Hepatocyte (in vitro differentiated cells): ENCODE measurements at regions not wholly inside any gene's neighbourhood (a gene's known extent, or its start where the extent isn't known, plus 50 kb on each side); places are given as distances from the start of the nearest gene placed in this dataset.
A peak's percentile ranks its signal among the peaks of the same experiment; 100 is the strongest.
"Not testable (repeated sequence)": the region's sequence is repeated elsewhere in the genome, so short reads cannot be mapped to it uniquely, and the experiment has no call there.

Source experiments
- DNase-seq: peaks from one replicate; pipeline ENCODE4 v3.0.0-alpha.2; 2016; ENCODE audit warnings: low spot score
- H2AFZ ChIP-seq: fragments of 200-600 bp; sonication (generic); 2 replicates; pipeline ENCODE4 v1.6.0; 2016; ENCODE audit warnings: antibody characterized with exemption, mild to moderate bottlenecking
- H3K27ac ChIP-seq: fragments of 200-600 bp; sonication (generic); 2 replicates; pipeline ENCODE4 v1.5.1; 2016; ENCODE audit warnings: mild to moderate bottlenecking
- H3K27me3 ChIP-seq: fragments of 200-600 bp; sonication (generic); 2 replicates; pipeline ENCODE4 v1.6.1; 2016
- H3K36me3 ChIP-seq: fragments of 200-600 bp; sonication (generic); replicated peaks from 2 replicates; pipeline ENCODE4 v1.5.1; 2016; ENCODE audit warnings: low read depth; ENCODE audit not compliant: insufficient read depth
- H3K4me1 ChIP-seq: fragments of 200-600 bp; sonication (generic); 2 replicates; pipeline ENCODE4 v1.5.1; 2016; ENCODE audit warnings: mild to moderate bottlenecking, moderate library complexity; ENCODE audit not compliant: insufficient read depth
- H3K4me2 ChIP-seq: fragments of 200-600 bp; sonication (generic); 2 replicates; pipeline ENCODE4 v1.6.0; 2016
- H3K4me3 ChIP-seq: fragments of 200-600 bp; sonication (generic); 2 replicates; pipeline ENCODE4 v1.5.1; 2016; ENCODE audit warnings: mild to moderate bottlenecking
- H3K79me2 ChIP-seq: fragments of 200-600 bp; sonication (generic); 2 replicates; pipeline ENCODE4 v1.6.0; 2017; ENCODE audit warnings: mild to moderate bottlenecking
- H3K9me2 ChIP-seq: fragments of 200-600 bp; sonication (generic); replicated peaks from 2 replicates; pipeline ENCODE4 v1.6.0; 2017; ENCODE audit warnings: mild to moderate bottlenecking; ENCODE audit not compliant: insufficient read depth
- H3K9me3 ChIP-seq: fragments of 200-600 bp; sonication (generic); 2 replicates; pipeline ENCODE4 v1.5.1; 2016; ENCODE audit warnings: low read depth, mild to moderate bottlenecking
- H4K20me1 ChIP-seq: fragments of 200-600 bp; sonication (generic); 2 replicates; pipeline ENCODE4 v1.6.0; 2016; ENCODE audit warnings: mild to moderate bottlenecking; ENCODE audit not compliant: insufficient read depth, poor library complexity, severe bottlenecking
- CTCF ChIP-seq: fragments of 200-600 bp; sonication (generic); IDR thresholded peaks from 2 replicates; pipeline ENCODE4 v1.5.1; 2016; ENCODE audit warnings: antibody characterized with exemption, mild to moderate bottlenecking; ENCODE audit not compliant: poor library complexity
- EZH2 ChIP-seq: fragments of 200-600 bp; sonication (generic); IDR thresholded peaks from 2 replicates; pipeline ENCODE4 v1.6.1; 2016; ENCODE audit warnings: antibody characterized with exemption, mild to moderate bottlenecking, borderline replicate concordance
- EZH2phosphoT487 ChIP-seq: fragments of 200-600 bp; sonication (generic); IDR thresholded peaks from one replicate; pipeline ENCODE4 v1.6.1; 2018; ENCODE audit warnings: antibody characterized with exemption, mild to moderate bottlenecking, low read depth, moderate library complexity; ENCODE audit not compliant: unreplicated experiment, severe bottlenecking
- WGBS: methylation state at CpG from one replicate; pipeline ENCODE4 v1.1.6; 2016; ENCODE audit warnings: low lambda C conversion rate; ENCODE audit errors: missing lambda C conversion rate; 5-methylcytosine and 5-hydroxymethylcytosine counted together

- no peak overlapping the region for H3K4me2 ChIP-seq
- no peaks in the 10 kb centered on the region for H3K79me2 ChIP-seq
- H2AFZ ChIP-seq: no peak overlapping the region
- H4K20me1 ChIP-seq: no peaks in the 10 kb centered on the region
- no peaks in the 10 kb centered on the region for H3K27me3 ChIP-seq
- 64% methylated on average over 2 of the region's 2 CpGs for WGBS
- TF ChIP-seq EZH2 (no peak), EZH2phosphoT487 (no peak), CTCF (no peak)
- no peaks in the 10 kb centered on the region for H3K36me3 ChIP-seq
- DNase-seq: no peak
- no peaks in the 10 kb centered on the region for H3K9me3 ChIP-seq
- no peak overlapping the region for H3K27ac ChIP-seq
- H3K4me1 ChIP-seq: no peaks in the 10 kb centered on the region
- no peak overlapping the region for H3K4me3 ChIP-seq
- no peaks in the 10 kb centered on the region for H3K9me2 ChIP-seq
Measured at GRCh38 chr10:29815572-29815971, 180.8 kb upstream of the SVIL start.

GRCh38 chr10:29811751-29812427 lies 177.1 kb upstream of the SVIL start:
- Histone ChIP-seq H3K4me3 (no peak overlapping the region), H3K9me3 (no peaks in the 10 kb centered on the region), H3K27me3 (no peaks in the 10 kb centered on the region), H3K36me3 (no peaks in the 10 kb centered on the region), H3K4me2 (no peak overlapping the region), H3K27ac (peak overlapping the region; percentile 42), H4K20me1 (no peaks in the 10 kb centered on the region), H3K79me2 (no peaks in the 10 kb centered on the region), H3K4me1 (no peaks in the 10 kb centered on the region), H3K9me2 (no peaks in the 10 kb centered on the region), H2AFZ (no peak overlapping the region)
- DNase-seq: peak; percentile 43
- 30% methylated on average over 5 of the region's 5 CpGs for WGBS
- no peak for TF ChIP-seq EZH2phosphoT487

- H4K20me1 ChIP-seq: no peaks in the 10 kb centered on the region
- H3K9me3 ChIP-seq: no peaks in the 10 kb centered on the region
- H3K9me2 ChIP-seq: no peaks in the 10 kb centered on the region
- peak overlapping the region; percentile 42 for H3K27ac ChIP-seq
- TF ChIP-seq EZH2phosphoT487: no peak
- no peak for TF ChIP-seq EZH2
- 90% methylated on average over 2 of the region's 2 CpGs for WGBS
- no peak overlapping the region for H3K4me3 ChIP-seq
- H2AFZ ChIP-seq: no peak overlapping the region
- H3K79me2 ChIP-seq: no peaks in the 10 kb centered on the region
- no peaks in the 10 kb centered on the region for H3K36me3 ChIP-seq
- H3K4me1 ChIP-seq: peaks cover 8% of the 10 kb centered on the region
- no peak for DNase-seq
- H3K4me2 ChIP-seq: no peak overlapping the region
- H3K27me3 ChIP-seq: no peaks in the 10 kb centered on the region
Measured at GRCh38 chr10:29810816-29811215, 176.0 kb upstream of the SVIL start.

- H3K27ac ChIP-seq, DNase-seq, H4K20me1 ChIP-seq, H3K4me2 ChIP-seq, H3K79me2 ChIP-seq, H3K27me3 ChIP-seq, H3K9me2 ChIP-seq, H3K9me3 ChIP-seq, H3K36me3 ChIP-seq, H3K4me3 ChIP-seq, H2AFZ ChIP-seq, H3K4me1 ChIP-seq: not testable (repeated sequence)
- 97% methylated on average over 3 of the region's 3 CpGs for WGBS
Measured at GRCh38 chr10:29810231-29810630, 175.5 kb upstream of the SVIL start.

- Histone ChIP-seq H3K27ac (no peak overlapping the region), H3K36me3 (no peaks in the 10 kb centered on the region), H4K20me1 (no peaks in the 10 kb centered on the region), H3K4me2 (no peak overlapping the region), H2AFZ (no peak overlapping the region), H3K79me2 (no peaks in the 10 kb centered on the region), H3K9me3 (no peaks in the 10 kb centered on the region), H3K9me2 (no peaks in the 10 kb centered on the region), H3K4me3 (no peak overlapping the region), H3K27me3 (no peaks in the 10 kb centered on the region), H3K4me1 (peaks cover 10% of the 10 kb centered on the region)
- DNase-seq: no peak
- no peak for TF ChIP-seq CTCF
- no peak for TF ChIP-seq EZH2phosphoT487
- no peak for TF ChIP-seq EZH2
- 95% methylated on average over 5 of the region's 5 CpGs for WGBS
Measured at GRCh38 chr10:29809383-29809782, 174.6 kb upstream of the SVIL start.
